Activated CD8-positive, alpha-beta memory T cell treated with anti-CD3 and anti-CD28 coated beads for 4 hours (primary cell): ENCODE measurements at regions not wholly inside any gene's neighbourhood (a gene's known extent, or its start where the extent isn't known, plus 50 kb on each side); places are given as distances from the start of the nearest gene placed in this dataset.

Experiments
- DNase-seq, 2 donors: peaks; one replicate each; pipeline ENCODE4 v3.0.0-alpha.2; 2020; ENCODE audit warnings: low read depth in 2 of 2

GRCh38 chr18:38611036-38611964, 1045.7 kb upstream of the CELF4 start:
- no peak for DNase-seq

DNA sequence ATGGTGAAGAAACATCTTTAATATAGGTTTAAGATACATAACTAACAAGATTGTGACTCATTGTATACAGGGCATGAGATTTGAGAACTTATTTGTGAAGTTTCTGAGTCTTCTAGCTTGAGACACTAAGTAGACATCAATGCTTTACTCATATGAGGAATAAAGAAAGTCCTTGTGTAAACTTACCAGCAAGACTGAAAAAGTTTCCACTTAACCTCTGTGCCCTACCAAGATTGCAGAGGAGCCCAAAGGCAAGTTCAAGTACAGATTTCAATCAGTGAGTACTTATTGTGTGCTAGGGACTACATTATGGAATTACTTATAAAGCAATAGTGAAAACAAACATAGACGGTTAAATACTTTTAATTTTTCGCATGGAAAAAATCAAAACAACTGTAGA, 1041.2 kb upstream of the CELF4 start:
- no peak for DNase-seq

- DNase-seq: no peak
Observed at GRCh38 chr18:38602341-38602740, 1036.7 kb upstream of the CELF4 start.

DNA sequence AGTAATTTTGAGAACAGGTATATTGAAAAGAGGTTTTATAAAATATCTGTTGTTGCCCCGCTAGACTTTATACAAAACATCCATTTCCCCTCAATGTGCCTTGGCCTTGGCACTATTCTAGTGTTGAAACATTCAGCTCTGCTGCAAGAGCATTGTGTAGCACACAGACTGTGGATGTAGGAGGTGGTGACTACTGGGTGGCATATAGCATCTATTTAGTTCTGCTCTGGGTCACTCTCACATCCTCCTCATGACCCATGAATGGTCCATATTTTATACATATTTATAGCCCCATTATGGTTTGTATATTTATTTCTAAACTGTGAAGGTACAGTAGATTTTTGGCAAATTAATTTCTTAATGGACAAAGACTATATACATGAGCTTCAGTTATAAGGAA, 1022.0 kb upstream of the CELF4 start:
- DNase-seq: no peak

GRCh38 chr18:38586327-38586726, 1020.7 kb upstream of the CELF4 start:
- no peak for DNase-seq

DNA sequence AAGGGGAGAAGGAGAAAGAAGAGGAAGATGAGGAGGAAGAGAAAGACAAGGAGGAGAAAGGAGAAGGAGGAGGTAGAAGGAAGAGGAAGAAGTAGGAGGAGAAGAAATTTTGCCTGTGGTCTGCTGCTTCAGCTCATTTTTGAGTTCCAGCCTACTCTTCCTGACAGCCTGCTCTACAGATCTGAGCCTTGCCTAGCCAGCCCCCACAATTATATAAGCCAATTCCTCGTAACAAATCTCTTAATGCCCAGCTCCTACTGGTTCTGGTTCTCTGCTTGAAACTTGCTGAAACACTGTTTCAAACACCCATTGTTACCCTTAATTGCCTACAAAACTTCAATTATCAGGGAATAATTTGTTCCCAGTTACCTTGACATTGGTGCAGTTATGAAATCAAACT, 1014.2 kb upstream of the CELF4 start:
- no peak for DNase-seq

- no peak for DNase-seq
Observed at GRCh38 chr18:38576916-38577315, 1011.3 kb upstream of the CELF4 start.

DNA sequence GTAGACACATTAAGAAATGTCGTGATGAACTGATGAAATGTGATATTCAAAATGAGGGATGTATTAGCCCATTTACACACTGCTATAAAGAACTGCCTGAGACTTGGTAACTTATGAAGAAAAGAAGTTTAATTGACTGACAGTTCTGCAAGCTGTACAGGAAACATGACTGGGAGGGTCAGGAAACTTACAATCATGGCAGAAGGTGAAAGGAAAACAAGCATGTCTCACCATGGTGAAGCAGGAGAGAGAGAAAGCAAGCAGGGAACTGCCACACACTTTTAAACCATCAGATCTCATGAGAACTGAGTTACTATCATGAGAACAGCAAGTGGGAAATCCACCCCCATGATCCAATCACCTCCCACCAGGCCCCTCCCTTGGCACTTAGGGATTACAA, 1010.8 kb upstream of the CELF4 start:
- no peak for DNase-seq

DNA sequence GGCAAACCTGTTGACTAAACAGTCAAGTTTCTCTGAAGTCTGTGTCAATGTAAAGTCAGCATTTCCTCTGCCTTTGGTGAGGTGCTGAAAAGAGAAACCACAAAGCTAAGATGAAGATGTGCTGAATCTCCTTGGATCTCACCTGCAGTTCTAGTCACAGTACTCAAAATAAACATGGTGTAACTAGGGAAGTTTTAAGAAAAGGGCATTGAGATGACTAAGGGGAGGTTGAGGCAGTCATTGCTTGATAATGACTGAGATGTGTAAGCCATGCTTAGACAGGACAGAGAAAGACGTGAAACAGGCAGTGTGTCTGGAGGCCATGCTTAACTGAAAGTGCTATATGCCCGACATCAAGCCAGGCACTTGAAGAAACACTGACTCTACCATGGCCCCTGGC, 1010.0 kb upstream of the CELF4 start:
- DNase-seq: no peak

GRCh38 chr18:38575023-38575422, 1009.4 kb upstream of the CELF4 start:
- no peak for DNase-seq

GRCh38 chr18:38572554-38573111, 1007.0 kb upstream of the CELF4 start:
- no peak for DNase-seq

DNA sequence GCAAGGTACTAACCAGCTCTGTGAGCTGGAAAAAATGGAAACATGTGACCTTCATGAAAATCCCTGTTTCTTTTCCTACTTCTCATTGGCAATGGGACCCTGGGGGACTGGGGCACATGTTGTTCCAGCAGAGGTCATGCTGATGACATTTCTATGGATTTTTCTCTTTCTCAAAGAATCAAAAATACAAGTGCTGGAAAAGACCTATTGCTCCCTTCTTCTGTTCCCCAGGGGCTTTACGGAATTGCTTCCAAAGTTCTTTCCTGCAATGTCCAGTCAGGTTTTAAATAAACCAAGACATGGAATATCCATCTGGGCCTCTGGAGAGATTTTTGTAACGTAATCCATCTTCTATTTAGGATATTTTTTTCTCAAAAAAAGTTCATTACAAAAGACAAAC, 1006.1 kb upstream of the CELF4 start:
- DNase-seq: no peak

DNA sequence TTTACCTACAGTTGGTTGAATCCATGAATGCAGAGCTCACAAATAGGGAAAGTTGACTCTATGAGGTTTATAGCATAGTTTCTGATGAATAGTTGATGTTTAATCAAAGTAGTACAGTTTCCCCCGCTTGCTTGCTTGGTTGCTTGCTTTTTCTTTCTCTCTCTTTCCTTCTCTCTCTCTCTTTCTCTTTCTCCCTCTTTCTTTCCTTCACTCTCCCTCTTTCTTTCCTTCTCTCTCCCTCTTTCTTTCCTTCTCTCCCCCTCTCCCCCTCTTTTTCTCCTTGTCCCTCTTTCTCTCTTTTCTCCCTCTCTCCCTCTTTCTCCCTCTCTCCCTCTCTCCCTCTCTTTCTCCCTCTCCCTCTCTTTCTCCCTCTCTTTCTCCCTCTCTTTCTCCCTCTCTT, 999.9 kb upstream of the CELF4 start:
- no peak for DNase-seq

DNA sequence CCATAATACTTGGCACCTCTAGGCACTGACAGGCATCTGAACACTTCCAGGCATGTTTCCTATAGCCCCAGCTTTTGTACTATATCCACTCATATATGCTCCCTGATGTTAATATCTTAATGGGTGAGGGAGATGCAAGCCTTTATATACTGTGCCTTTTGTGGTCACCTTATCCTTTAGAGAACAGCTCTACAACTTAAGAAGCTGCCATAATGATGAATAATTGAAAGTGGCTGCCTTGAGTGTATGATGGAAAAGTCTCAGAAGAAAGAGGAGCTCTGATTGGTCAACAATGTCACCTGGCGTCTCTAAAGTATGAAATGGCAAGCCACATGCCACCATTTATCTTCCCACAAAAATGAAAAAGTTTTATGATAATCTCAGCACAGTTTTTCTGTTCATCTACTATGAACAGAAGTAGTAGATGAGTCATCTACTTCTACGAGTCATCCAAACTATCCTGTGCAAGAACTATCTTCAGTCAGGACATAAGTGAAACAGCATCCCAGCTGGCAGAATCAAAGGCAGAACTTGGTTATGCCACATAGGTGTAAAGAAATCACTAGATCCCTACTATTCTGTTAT, 997.9 kb upstream of the CELF4 start:
- DNase-seq: no peak

DNA sequence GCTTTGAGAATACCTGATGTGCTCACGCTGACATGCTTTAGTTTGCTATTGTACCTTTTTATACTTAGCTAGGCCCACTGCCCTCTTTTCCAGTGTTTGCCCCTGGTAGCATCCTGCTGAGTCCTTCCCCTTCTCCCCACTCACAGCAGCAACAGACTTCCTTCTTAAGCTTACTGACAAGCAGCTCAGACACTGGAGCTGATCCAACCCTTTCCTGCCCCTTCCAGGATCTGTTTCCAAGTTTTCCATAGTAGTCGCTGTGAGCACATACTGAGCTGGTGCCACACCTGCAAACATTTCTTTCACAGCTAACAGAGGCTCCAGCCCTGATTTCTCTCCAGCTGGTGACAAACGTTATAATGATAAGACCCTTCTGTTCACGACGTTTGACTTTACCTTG, 991.4 kb upstream of the CELF4 start:
- DNase-seq: no peak

DNA sequence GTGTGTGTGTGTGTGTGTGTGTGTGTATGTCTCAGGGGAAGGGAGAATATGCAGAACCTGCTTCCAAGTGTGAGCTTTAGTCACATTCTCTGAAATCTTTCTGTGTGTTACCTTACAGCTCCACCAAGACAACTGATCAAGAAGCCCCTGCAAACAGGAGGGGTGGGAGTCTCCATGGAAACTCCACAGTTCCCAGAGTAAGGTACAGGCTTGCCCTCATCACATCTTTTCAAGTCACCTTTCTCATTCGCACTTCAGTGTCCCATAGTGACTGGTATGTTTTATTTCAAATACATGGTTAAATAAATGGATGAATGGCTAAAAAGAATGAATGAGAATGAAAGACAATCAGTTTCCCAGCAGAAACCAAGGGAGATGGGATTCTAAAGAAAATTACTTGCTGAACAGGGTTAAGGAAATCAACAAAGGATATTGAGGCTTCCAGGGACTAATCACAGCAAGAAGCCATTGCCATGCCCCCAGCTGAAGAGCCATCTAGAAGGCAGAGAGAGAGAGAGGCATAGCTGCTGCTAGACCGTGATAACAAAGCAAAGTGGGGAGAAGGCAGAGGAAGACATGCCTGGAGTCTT, 987.2 kb upstream of the CELF4 start:
- DNase-seq: no peak

DNA sequence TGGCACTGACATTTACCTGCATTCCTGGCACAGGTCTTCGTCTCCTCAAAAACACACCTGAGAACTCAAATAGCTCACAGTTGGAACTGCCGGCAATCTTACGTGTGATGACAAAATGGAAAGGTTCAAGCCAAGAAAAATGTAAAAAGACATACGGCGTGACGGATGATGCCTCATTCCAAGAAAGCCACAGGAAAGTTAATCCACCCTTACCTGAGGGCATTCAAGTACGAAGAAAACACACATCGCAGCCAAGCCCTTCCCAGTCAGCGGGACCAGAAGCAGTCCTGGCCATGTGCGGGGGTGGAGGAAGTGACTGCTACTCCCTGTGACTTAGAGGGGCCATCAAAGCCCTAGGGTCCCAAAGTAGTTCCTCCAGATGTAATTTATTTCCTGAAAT, 986.3 kb upstream of the CELF4 start:
- no peak for DNase-seq

GRCh38 chr18:38545071-38545470, 979.5 kb upstream of the CELF4 start:
- DNase-seq: no peak

DNA sequence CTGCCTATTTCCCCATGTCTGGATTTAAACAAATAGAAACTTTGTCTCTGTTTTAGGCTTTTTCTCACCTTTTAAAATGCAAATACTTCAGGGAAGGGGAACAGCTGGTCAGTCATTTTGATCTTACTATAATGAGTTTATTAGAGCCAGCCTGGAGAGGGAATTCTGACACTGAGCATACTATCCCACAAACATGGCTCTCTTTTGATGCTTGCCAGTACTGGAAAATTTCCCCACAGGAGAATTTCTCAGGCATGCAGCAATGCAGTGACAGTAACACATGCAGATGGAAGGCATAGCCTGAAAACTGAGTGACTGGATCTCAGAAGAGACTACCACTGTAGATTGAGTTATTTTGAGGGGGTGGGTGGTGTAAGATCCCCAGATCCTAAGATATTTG, 974.3 kb upstream of the CELF4 start:
- no peak for DNase-seq

DNA sequence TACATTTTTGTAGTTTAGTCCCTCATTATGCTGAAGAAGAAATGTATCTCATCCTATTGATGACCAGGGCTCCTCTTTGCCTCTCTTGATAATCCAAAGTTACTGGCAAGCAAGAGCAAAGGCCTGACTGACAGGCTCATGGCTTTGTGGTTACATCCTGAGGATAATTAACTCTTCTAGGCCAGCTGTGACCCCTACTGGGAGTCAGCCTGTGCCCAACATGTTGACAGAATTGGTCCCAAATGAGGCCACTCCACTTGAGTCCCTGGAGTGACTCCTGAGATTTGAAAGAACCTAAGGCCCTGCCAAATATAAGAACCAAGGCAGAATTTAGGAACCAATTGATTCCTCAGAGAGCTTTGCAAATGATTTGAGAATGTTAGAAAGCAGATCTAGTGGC, 973.8 kb upstream of the CELF4 start:
- no peak for DNase-seq

DNA sequence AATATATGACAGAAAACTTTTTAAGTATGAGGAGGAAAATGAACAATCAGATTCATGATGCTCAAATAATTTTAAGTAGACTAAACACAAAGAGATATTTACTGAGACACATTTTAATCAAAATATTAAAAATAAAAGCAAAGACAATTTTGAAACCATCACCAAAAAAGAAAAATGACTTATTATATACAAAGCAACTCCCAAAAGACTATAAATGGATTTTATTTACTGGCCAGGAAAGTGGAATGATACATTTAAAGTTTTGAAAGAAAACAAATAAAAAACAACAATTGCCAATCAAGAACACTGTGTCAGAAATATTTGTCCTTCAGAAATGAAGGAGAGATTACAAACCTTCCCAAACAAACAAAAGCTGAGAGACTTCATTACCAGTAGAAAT, 968.5 kb upstream of the CELF4 start:
- DNase-seq: no peak

- no peak for DNase-seq
Observed at GRCh38 chr18:38526922-38527321, 961.3 kb upstream of the CELF4 start.

DNA sequence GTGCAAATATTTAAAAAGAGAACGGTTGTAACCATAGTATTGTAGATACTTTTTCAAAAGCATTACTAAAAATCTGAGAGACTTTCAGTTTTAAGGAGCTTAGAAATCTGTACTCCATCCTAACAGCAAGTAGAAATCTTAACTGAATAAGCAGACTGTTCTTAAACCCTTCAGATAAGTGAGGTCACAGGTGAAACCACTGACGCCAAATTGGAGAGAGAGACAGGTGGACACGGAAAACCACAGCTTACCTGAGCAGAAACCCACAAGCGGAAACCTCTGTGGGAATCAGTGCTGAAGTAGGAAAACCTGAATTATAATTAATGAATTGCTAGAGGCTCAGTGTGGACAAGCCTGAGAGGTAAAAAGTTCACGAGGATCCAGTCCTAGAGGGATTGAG, 959.4 kb upstream of the CELF4 start:
- no peak for DNase-seq
